ENCODE measurements at regions not wholly inside any gene's neighbourhood (a gene's known extent, or its start where the extent isn't known, plus 50 kb on each side); places are given as distances from the start of the nearest gene placed in this dataset.

- Histone ChIP-seq H3K27me3 (ENCODE audit: control insufficient read depth, insufficient read depth, low read length) (no peaks in the 10 kb centered on the region), H3K36me3 (ENCODE audit: control insufficient read depth, insufficient read depth, low read length) (no peaks in the 10 kb centered on the region), H3K27ac (ENCODE audit: low read length) (no peak overlapping the region), H3K9me3 (ENCODE audit: control insufficient read depth, insufficient read depth, low read length) (no peaks in the 10 kb centered on the region), H3K4me3 (ENCODE audit: low read length) (no peak overlapping the region), H3K4me1 (ENCODE audit: control insufficient read depth, insufficient read depth, low read length) (peaks cover 3% of the 10 kb centered on the region)
- Mint-ChIP-seq H3K27ac (no peak overlapping the region), H3K9me3 (no peaks in the 10 kb centered on the region), H3K36me3 (no peaks in the 10 kb centered on the region), H3K27me3 (ENCODE audit: low read depth in 2 of 2) (no peaks in the 10 kb centered on the region), H3K4me1 (peaks cover 6 to 17% of the 10 kb centered on the region in 2 donors), H3K4me3 (no peak overlapping the region)
- DNase-seq (no peak), ATAC-seq (no peak)
- 93% methylated on average over 4 of the region's 5 CpGs for WGBS (ENCODE audit: insufficient coverage)
- TF ChIP-seq, protein P1, sequence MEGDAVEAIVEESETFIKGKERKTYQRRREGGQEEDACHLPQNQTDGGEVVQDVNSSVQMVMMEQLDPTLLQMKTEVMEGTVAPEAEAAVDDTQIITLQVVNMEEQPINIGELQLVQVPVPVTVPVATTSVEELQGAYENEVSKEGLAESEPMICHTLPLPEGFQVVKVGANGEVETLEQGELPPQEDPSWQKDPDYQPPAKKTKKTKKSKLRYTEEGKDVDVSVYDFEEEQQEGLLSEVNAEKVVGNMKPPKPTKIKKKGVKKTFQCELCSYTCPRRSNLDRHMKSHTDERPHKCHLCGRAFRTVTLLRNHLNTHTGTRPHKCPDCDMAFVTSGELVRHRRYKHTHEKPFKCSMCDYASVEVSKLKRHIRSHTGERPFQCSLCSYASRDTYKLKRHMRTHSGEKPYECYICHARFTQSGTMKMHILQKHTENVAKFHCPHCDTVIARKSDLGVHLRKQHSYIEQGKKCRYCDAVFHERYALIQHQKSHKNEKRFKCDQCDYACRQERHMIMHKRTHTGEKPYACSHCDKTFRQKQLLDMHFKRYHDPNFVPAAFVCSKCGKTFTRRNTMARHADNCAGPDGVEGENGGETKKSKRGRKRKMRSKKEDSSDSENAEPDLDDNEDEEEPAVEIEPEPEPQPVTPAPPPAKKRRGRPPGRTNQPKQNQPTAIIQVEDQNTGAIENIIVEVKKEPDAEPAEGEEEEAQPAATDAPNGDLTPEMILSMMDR (IDR thresholded peaks at IDR 0.05) = no peak
- intact Hi-C loops (cut with micrococcal nuclease) = no loop called here
Measured at GRCh38 chr4:123674762-123675465, 278.3 kb downstream of the SPRY1 start.

- intact Hi-C loops (cut with micrococcal nuclease) = no loop called here
- no peak overlapping the region for H3K4me3 Mint-ChIP-seq
- Histone ChIP-seq H3K27ac (ENCODE audit: low read length) (no peak overlapping the region), H3K27me3 (ENCODE audit: control insufficient read depth, insufficient read depth, low read length) (no peaks in the 10 kb centered on the region), H3K9me3 (ENCODE audit: control insufficient read depth, insufficient read depth, low read length) (no peaks in the 10 kb centered on the region), H3K36me3 (ENCODE audit: control insufficient read depth, insufficient read depth, low read length) (no peaks in the 10 kb centered on the region), H3K4me1 (ENCODE audit: control insufficient read depth, insufficient read depth, low read length) (peaks cover 3% of the 10 kb centered on the region), H3K4me3 (ENCODE audit: low read length) (no peak overlapping the region)
- DNase-seq = no peak
- no peak for ATAC-seq
- H3K36me3 Mint-ChIP-seq = no peaks in the 10 kb centered on the region
- H3K27ac Mint-ChIP-seq = no peak overlapping the region
- 50% methylated on average over 1 of the region's 1 CpG for WGBS (ENCODE audit: insufficient coverage)
- no peaks in the 10 kb centered on the region for H3K9me3 Mint-ChIP-seq
- TF ChIP-seq, protein P1 (IDR thresholded peaks at IDR 0.05) = no peak
- peaks cover 6 to 17% of the 10 kb centered on the region in 2 donors for H3K4me1 Mint-ChIP-seq
- no peaks in the 10 kb centered on the region for H3K27me3 Mint-ChIP-seq (ENCODE audit: low read depth in 2 of 2)
Measured at GRCh38 chr4:123675567-123675966, 279.0 kb downstream of the SPRY1 start.

GRCh38 chr4:123676071-123676889 lies 279.7 kb downstream of the SPRY1 start:
- no peak overlapping the region for H3K4me3 Mint-ChIP-seq
- no peaks in the 10 kb centered on the region for H3K9me3 ChIP-seq (ENCODE audit: control insufficient read depth, insufficient read depth, low read length)
- intact Hi-C loops (cut with micrococcal nuclease) = no loop called here

More at GRCh38 chr4:123676071-123676889, 279.7 kb downstream of the SPRY1 start:
- Mint-ChIP-seq H3K27ac (no peak overlapping the region), H3K27me3 (ENCODE audit: low read depth in 2 of 2) (no peaks in the 10 kb centered on the region), H3K4me1 (peaks cover 5 to 16% of the 10 kb centered on the region in 2 donors), H3K9me3 (no peaks in the 10 kb centered on the region), H3K36me3 (no peaks in the 10 kb centered on the region)
- TF ChIP-seq, protein P1 (IDR thresholded peaks at IDR 0.05) = no peak
- Histone ChIP-seq H3K27me3 (ENCODE audit: control insufficient read depth, insufficient read depth, low read length) (no peaks in the 10 kb centered on the region), H3K36me3 (ENCODE audit: control insufficient read depth, insufficient read depth, low read length) (no peaks in the 10 kb centered on the region), H3K27ac (ENCODE audit: low read length) (no peak overlapping the region), H3K4me3 (ENCODE audit: low read length) (no peak overlapping the region), H3K4me1 (ENCODE audit: control insufficient read depth, insufficient read depth, low read length) (peaks cover 3% of the 10 kb centered on the region)
- 77% methylated on average over 4 of the region's 5 CpGs for WGBS (ENCODE audit: insufficient coverage)
- ATAC-seq (no peak), DNase-seq (no peak)
